Activated CD4-positive, alpha-beta T cell treated with anti-CD3 and anti-CD28 coated beads, Interleukin-2, amount 50 U/mL, for 48 hours (primary cell): ENCODE measurements at regions not wholly inside any gene's neighbourhood (a gene's known extent, or its start where the extent isn't known, plus 50 kb on each side); places are given as distances from the start of the nearest gene placed in this dataset.

Experiments
- DNase-seq, 2 experiments: peaks; one replicate each; pipeline ENCODE4 v3.0.0-alpha.2; 2020

GRCh38 chr1:79122521-79122920 is 116.0 kb upstream of the ADGRL4 start:
- no peak for DNase-seq

GRCh38 chr1:79117376-79117775 is 110.8 kb upstream of the ADGRL4 start:
- DNase-seq, result no peak

- DNase-seq, result no peak
These were observed 107.3 kb upstream of the ADGRL4 start for GRCh38 chr1:79113836-79114235.

- no peak for DNase-seq
These were observed 104.2 kb upstream of the ADGRL4 start for GRCh38 chr1:79110749-79111148.

GRCh38 chr1:79109445-79109844 is 102.9 kb upstream of the ADGRL4 start:
- no peak for DNase-seq

- DNase-seq, result no peak
These were observed 99.0 kb upstream of the ADGRL4 start for GRCh38 chr1:79105500-79105899.

- DNase-seq, result no peak
These were observed 98.1 kb upstream of the ADGRL4 start for GRCh38 chr1:79104617-79105016.

- no peak for DNase-seq
These were observed 93.9 kb upstream of the ADGRL4 start for GRCh38 chr1:79100385-79100784.

- no peak for DNase-seq
These were observed 84.5 kb upstream of the ADGRL4 start for GRCh38 chr1:79090985-79091384.

GRCh38 chr1:79089946-79090345 is 83.4 kb upstream of the ADGRL4 start:
- no peak for DNase-seq

- no peak for DNase-seq
These were observed 75.7 kb upstream of the ADGRL4 start for GRCh38 chr1:79082233-79082632.

GRCh38 chr1:79079770-79080169 is 73.2 kb upstream of the ADGRL4 start:
- no peak for DNase-seq

- no peak for DNase-seq
These were observed 68.4 kb upstream of the ADGRL4 start for GRCh38 chr1:79074975-79075374.

GRCh38 chr1:79069828-79070227 is 63.3 kb upstream of the ADGRL4 start:
- DNase-seq, result no peak

- DNase-seq, result no peak
These were observed 52.8 kb upstream of the ADGRL4 start for GRCh38 chr1:79059341-79059740.
